ENCODE measurements at regions not wholly inside any gene's neighbourhood (a gene's known extent, or its start where the extent isn't known, plus 50 kb on each side); places are given as distances from the start of the nearest gene placed in this dataset.

- TF ChIP-seq, protein P1, sequence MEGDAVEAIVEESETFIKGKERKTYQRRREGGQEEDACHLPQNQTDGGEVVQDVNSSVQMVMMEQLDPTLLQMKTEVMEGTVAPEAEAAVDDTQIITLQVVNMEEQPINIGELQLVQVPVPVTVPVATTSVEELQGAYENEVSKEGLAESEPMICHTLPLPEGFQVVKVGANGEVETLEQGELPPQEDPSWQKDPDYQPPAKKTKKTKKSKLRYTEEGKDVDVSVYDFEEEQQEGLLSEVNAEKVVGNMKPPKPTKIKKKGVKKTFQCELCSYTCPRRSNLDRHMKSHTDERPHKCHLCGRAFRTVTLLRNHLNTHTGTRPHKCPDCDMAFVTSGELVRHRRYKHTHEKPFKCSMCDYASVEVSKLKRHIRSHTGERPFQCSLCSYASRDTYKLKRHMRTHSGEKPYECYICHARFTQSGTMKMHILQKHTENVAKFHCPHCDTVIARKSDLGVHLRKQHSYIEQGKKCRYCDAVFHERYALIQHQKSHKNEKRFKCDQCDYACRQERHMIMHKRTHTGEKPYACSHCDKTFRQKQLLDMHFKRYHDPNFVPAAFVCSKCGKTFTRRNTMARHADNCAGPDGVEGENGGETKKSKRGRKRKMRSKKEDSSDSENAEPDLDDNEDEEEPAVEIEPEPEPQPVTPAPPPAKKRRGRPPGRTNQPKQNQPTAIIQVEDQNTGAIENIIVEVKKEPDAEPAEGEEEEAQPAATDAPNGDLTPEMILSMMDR (IDR thresholded peaks at IDR 0.05; ENCODE audit: low read depth, low read length) = no peak
- Histone ChIP-seq H3K4me1 (ENCODE audit: low read depth) (no peaks in the 10 kb centered on the region), H3K9me3 (ENCODE audit: low read depth) (no peaks in the 10 kb centered on the region), H3K27me3 (no peaks in the 10 kb centered on the region), H3K27ac (no peak overlapping the region), H3K36me3 (no peaks in the 10 kb centered on the region), H3K4me3 (no peak overlapping the region)
- peak in 1 of 2 donors; percentile 66 for DNase-seq (ENCODE audit: low read depth in 1 of 2, low spot score in 1 of 2)
Measured at GRCh38 chr10:10128387-10128786, 889.3 kb upstream of the CELF2 start.

DNA sequence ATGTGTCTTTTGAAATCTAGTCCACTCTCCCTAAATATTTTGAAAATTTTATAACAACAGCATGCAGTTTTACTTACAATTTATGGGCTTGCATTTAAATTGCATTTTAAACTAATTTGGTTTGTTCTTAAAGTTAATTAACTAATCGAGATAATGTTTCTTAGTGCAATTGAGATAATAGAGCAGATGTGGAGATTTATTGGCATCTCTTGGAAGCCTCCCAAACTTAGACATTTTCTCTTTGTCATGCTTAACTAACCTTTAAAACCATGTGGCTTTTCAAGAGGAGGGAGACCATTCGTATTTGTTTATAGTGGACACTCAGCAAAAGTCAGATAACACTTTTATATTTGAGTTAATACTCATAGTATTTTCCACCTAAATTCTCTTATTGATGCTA is 887.0 kb upstream of the CELF2 start:
- Histone ChIP-seq H3K36me3 (no peaks in the 10 kb centered on the region), H3K4me3 (no peak overlapping the region), H3K9me3 (ENCODE audit: low read depth) (no peaks in the 10 kb centered on the region), H3K27ac (no peak overlapping the region), H3K4me1 (ENCODE audit: low read depth) (no peaks in the 10 kb centered on the region), H3K27me3 (no peaks in the 10 kb centered on the region)
- no peak for DNase-seq (ENCODE audit: low read depth in 1 of 2, low spot score in 1 of 2)
- TF ChIP-seq, protein P1 (IDR thresholded peaks at IDR 0.05; ENCODE audit: low read depth, low read length) = no peak

DNA sequence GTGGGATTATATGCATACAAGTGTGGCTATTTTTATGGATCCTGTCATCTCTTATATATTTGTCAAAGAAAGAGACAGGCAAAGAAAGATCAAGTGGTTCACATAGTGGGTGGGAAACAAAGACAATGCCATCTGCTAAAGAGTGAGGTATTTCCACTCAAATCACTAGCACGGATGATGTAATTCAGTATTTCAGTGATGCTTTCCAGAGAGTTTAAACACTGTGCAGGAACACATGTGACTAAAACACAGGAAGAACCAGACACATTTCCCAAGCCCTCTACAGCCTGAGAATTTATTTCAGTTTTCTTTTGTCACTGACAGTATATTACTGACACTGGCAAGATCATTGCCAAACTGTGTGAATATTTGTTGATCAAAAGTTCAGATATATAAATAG is 885.7 kb upstream of the CELF2 start:
- Histone ChIP-seq H3K36me3 (no peaks in the 10 kb centered on the region), H3K9me3 (ENCODE audit: low read depth) (no peaks in the 10 kb centered on the region), H3K4me3 (no peak overlapping the region), H3K4me1 (ENCODE audit: low read depth) (no peaks in the 10 kb centered on the region), H3K27me3 (no peaks in the 10 kb centered on the region), H3K27ac (no peak overlapping the region)
- DNase-seq (ENCODE audit: low read depth in 1 of 2, low spot score in 1 of 2) = peak in 1 of 2 donors; percentile 29
- TF ChIP-seq, protein P1 (IDR thresholded peaks at IDR 0.05; ENCODE audit: low read depth, low read length) = no peak

GRCh38 chr10:10133281-10133680 is 884.4 kb upstream of the CELF2 start:
- Histone ChIP-seq H3K27me3 (no peaks in the 10 kb centered on the region), H3K36me3 (no peaks in the 10 kb centered on the region), H3K9me3 (ENCODE audit: low read depth) (no peaks in the 10 kb centered on the region), H3K27ac (no peak overlapping the region), H3K4me3 (no peak overlapping the region), H3K4me1 (ENCODE audit: low read depth) (no peaks in the 10 kb centered on the region)
- DNase-seq (ENCODE audit: low read depth in 1 of 2, low spot score in 1 of 2) = no peak
- TF ChIP-seq, protein P1 (IDR thresholded peaks at IDR 0.05; ENCODE audit: low read depth, low read length) = no peak

- Histone ChIP-seq H3K9me3 (ENCODE audit: low read depth) (no peaks in the 10 kb centered on the region), H3K4me3 (no peak overlapping the region), H3K4me1 (ENCODE audit: low read depth) (no peaks in the 10 kb centered on the region), H3K36me3 (no peaks in the 10 kb centered on the region), H3K27ac (no peak overlapping the region), H3K27me3 (no peaks in the 10 kb centered on the region)
- peak in 1 of 2 donors; percentile 2 for DNase-seq (ENCODE audit: low read depth in 1 of 2, low spot score in 1 of 2)
- TF ChIP-seq, protein P1 (IDR thresholded peaks at IDR 0.05; ENCODE audit: low read depth, low read length) = no peak
Measured at GRCh38 chr10:10138685-10139084, 879.0 kb upstream of the CELF2 start.
